AG04449 (cell line): ENCODE measurements at regions not wholly inside any gene's neighbourhood (a gene's known extent, or its start where the extent isn't known, plus 50 kb on each side); places are given as distances from the start of the nearest gene placed in this dataset.

Experiments used
- CTCF ChIA-PET: fragments of 350-600 bp; formaldehyde crosslinking; extraction: SDS; loops from one replicate; lab custom pipeline; 2021; ENCODE audit warnings: antibody characterized with exemption; lab: Yijun Ruan, JAX
- POLR2A ChIA-PET: fragments of 400-600, 350-600 bp; formaldehyde crosslinking; extraction: SDS; loops from one replicate; lab custom pipeline; 2020; ENCODE audit warnings: antibody characterized with exemption, inconsistent platforms; lab: Yijun Ruan, JAX
- DNase-seq: peaks from one replicate; pipeline ENCODE4 v3.0.0-alpha.2; 2010; ENCODE audit warnings: low read depth, low spot score
- H3K4me3 ChIP-seq: 2 replicates; pipeline ENCODE4 v1.5.1; 2011; ENCODE audit warnings: low read depth, mild to moderate bottlenecking, control low read depth, low read length
- TF ChIP-seq, protein P1 (sequence below): IDR thresholded peaks from one replicate; pipeline ENCODE4 v1.5.1; 2011; ENCODE audit warnings: mild to moderate bottlenecking, moderate library complexity, low read length, control low read depth, inconsistent platforms; ENCODE audit not compliant: insufficient read depth; ENCODE audit errors: missing control alignments

DNA sequence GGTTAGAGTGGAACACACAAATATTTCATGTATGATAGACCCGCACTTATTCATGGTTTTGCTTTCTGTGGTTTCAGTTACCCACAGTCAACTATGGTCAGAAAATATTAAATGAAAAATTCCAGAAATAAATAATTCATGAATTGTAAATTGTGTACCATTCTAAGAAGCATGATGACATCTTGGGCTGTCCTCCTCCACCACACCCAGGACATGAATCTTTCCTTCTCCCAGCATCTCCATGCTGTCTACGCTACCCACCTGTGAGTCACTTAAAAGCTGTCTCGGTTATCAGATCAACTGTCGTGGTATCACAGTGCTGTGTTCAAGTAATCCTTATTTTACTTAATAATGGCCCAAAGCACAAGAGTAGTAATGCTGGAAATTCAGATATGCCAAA lies 419.6 kb upstream of the NRP1 start:
- CTCF ChIA-PET, result no interaction called here
- TF ChIP-seq, protein P1, sequence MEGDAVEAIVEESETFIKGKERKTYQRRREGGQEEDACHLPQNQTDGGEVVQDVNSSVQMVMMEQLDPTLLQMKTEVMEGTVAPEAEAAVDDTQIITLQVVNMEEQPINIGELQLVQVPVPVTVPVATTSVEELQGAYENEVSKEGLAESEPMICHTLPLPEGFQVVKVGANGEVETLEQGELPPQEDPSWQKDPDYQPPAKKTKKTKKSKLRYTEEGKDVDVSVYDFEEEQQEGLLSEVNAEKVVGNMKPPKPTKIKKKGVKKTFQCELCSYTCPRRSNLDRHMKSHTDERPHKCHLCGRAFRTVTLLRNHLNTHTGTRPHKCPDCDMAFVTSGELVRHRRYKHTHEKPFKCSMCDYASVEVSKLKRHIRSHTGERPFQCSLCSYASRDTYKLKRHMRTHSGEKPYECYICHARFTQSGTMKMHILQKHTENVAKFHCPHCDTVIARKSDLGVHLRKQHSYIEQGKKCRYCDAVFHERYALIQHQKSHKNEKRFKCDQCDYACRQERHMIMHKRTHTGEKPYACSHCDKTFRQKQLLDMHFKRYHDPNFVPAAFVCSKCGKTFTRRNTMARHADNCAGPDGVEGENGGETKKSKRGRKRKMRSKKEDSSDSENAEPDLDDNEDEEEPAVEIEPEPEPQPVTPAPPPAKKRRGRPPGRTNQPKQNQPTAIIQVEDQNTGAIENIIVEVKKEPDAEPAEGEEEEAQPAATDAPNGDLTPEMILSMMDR, result no peak

DNA sequence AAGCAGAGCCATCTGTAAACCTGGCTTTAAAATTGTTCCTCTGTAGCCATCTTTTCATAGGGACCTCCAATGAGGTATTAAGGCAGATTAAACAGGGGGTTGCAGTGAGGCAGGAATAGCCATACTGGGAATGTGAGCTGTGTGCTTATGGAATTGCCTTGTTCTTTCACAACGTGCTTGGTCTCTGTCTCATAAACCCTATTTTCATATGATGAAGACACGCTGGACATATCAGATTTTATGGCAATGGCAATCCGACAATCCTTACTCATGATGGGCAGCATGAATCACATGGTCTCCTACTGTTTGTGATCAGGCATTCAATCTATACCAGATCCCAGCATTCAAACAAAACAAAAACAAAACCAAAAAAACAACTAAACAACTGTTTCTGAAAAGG lies 418.9 kb upstream of the NRP1 start:
- ChIA-PET POLR2A (no interaction called here), CTCF (no interaction called here)
- no peak overlapping the region for H3K4me3 ChIP-seq
- DNase-seq, result no peak
- TF ChIP-seq, protein P1, result no peak

More for the DNA sequence above, 419.6 kb upstream of the NRP1 start:
- POLR2A ChIA-PET, result no interaction called here
- H3K4me3 ChIP-seq, result no peak overlapping the region
- DNase-seq, result no peak

DNA sequence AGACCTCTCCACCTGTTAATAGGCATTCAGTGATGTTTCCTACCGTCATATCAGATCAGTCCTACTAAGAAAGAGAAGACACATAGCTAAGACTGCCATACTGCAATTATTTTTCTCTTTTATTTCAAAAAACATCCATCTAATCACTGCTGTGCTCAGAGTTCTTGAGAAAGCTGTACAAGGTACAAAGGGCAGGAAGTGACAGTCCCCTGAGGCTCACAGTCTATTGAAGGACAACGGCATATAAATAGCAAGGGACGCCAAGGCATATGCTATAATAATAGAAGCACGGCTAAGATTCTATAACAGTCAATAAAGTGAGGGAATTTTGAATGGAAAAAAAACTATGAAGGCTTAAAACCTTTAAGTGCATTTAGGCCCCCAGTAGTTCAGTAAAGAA lies 415.3 kb upstream of the NRP1 start:
- no peak for DNase-seq
- ChIA-PET POLR2A (no interaction called here), CTCF (no interaction called here)
- TF ChIP-seq, protein P1, result no peak
- no peak overlapping the region for H3K4me3 ChIP-seq

DNA sequence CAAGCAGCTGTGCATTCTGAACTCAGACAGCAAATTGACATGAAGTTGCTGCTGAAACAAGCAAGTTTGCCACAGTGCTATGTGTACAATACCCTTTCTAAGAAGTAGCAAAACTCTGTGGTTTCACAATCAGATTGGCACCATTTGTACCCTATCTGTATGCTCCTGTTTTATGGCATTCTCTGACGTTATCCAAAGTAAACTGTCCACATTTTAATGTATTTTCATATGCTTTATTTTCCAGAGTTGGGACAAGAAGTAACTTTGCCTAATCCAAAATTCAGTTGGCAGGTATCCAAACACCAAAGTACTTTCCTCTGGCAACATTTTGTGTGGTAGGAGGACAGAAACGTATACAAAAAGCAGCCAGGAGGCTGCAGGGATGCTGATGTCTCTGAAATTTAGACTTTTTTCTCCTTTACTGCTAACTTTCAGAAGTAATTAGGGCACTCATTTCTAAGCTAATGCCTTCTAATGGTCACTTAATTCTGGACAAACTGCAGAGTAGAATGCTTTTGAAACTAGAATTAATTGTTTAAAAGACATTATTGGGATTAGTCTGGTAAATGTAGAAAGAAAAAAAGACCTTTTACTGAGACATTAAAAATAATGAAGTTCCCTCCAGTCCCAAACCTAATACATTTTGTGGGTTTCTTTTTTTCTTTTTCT lies 414.7 kb upstream of the NRP1 start:
- H3K4me3 ChIP-seq, result no peak overlapping the region
- TF ChIP-seq, protein P1, result no peak
- no peak for DNase-seq
- POLR2A ChIA-PET, result no interaction called here
- CTCF ChIA-PET, result no interaction called here

DNA sequence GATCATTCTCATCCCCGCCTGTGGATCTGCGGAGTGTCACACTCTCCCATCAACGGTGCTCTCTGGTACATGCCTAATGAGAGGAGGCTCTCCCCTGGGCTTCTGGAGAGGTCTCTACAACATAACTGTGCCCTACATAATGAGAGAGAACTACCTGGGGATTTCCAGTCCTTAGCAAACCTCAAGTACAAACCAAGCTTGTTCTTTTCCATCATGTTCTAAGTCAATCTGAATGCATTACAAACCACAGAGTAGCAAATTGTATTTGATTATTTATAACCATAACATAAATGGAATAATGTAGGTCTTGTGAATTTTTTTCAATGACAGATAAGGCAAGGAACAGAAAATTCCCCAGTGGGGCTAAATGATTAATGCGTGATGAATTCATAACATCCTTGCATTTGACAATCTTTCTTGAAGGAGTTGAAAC lies 412.4 kb upstream of the NRP1 start:
- ChIA-PET POLR2A (no interaction called here), CTCF (no interaction called here)
- H3K4me3 ChIP-seq, result no peak overlapping the region
- DNase-seq, result peak; percentile 7
- TF ChIP-seq, protein P1, result no peak

DNA sequence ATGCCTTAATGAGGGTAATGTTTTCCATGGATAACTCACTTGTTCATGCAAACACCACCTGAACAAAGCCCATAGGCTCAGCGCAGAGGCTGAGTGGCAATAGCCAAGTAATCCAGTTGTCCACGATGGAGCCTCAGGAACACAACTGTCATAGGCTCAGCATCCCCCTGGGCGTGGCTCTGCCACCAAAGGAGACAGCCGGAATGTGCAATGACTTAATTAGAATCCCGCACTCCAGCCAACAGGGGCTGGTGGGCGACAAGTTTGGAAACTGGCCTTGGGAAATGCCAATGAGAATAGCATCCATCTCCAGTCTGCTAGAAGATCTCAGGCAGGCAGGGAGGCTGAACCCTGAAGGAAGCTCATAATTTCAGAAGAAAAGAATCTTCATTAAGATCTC lies 411.7 kb upstream of the NRP1 start:
- TF ChIP-seq, protein P1, result no peak
- ChIA-PET POLR2A (no interaction called here), CTCF (no interaction called here)

More for the DNA sequence above, 411.7 kb upstream of the NRP1 start:
- H3K4me3 ChIP-seq, result no peak overlapping the region
- DNase-seq, result no peak
